ENCODE measurements at regions not wholly inside any gene's neighbourhood (a gene's known extent, or its start where the extent isn't known, plus 50 kb on each side); places are given as distances from the start of the nearest gene placed in this dataset.

DNA sequence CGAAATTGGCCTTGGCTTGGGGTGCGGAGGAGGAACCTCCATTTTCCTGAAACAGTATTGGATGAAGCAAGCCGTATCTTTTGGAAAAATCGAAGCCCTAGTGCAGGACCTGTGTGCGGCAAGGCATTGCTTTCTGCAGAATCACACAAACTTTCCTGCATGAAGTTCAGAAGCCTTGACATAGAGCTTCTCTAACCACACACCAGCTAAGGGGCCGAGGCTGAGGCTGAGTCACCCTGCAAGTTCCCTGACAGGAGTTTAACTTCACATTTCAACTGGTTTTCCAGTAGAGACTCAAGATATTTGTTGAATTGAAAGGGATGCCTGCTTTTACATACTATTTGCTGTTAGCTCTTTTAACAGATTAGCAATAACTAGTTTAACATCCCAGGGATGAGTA lies 67.8 kb downstream of the TCF20 start:
- Histone ChIP-seq H3K4me3 (ENCODE audit: low read length) (no peak overlapping the region), H2AFZ (ENCODE audit: low read length) (no peak overlapping the region)

GRCh38 chr22:42202048-42202447 lies 68.4 kb downstream of the TCF20 start:
- Histone ChIP-seq H3K9me2 (replicated peaks; ENCODE audit: insufficient read depth, low read length) (no peaks in the 10 kb centered on the region), H3F3A (ENCODE audit: insufficient read depth, low read length) (no peaks in the 10 kb centered on the region), H3K4me3 (ENCODE audit: low read length) (no peak overlapping the region), H3K36me3 (replicated peaks; ENCODE audit: insufficient read depth, low read length) (no peaks in the 10 kb centered on the region), H3K9ac (ENCODE audit: low read length) (no peak overlapping the region), H3K27me3 (replicated peaks; ENCODE audit: insufficient read depth, low read length) (no peaks in the 10 kb centered on the region), H3K4me1 (ENCODE audit: low read length) (no peaks in the 10 kb centered on the region), H2AFZ (ENCODE audit: low read length) (no peak overlapping the region), H4K20me1 (ENCODE audit: insufficient read depth, low read length) (0 out of 2 replicates have a peak, but pooled peaks cover 3% of the 10 kb centered on the region), H3K79me2 (ENCODE audit: low read length) (peaks cover 83% of the 10 kb centered on the region), H3K4me2 (ENCODE audit: low read depth, low read length) (no peak overlapping the region), H3K9me3 (replicated peaks; ENCODE audit: insufficient read depth, low read length) (no peaks in the 10 kb centered on the region), H3K27ac (ENCODE audit: low read length) (no peak overlapping the region)
- TF ChIP-seq EZH2phosphoT487 (IDR thresholded peaks at IDR 0.05; ENCODE audit: low read length) (no peak), EZH2 (optimal IDR thresholded peaks at IDR 0.05; ENCODE audit: low read depth, low read length) (no peak)
- TF ChIP-seq, protein P1, sequence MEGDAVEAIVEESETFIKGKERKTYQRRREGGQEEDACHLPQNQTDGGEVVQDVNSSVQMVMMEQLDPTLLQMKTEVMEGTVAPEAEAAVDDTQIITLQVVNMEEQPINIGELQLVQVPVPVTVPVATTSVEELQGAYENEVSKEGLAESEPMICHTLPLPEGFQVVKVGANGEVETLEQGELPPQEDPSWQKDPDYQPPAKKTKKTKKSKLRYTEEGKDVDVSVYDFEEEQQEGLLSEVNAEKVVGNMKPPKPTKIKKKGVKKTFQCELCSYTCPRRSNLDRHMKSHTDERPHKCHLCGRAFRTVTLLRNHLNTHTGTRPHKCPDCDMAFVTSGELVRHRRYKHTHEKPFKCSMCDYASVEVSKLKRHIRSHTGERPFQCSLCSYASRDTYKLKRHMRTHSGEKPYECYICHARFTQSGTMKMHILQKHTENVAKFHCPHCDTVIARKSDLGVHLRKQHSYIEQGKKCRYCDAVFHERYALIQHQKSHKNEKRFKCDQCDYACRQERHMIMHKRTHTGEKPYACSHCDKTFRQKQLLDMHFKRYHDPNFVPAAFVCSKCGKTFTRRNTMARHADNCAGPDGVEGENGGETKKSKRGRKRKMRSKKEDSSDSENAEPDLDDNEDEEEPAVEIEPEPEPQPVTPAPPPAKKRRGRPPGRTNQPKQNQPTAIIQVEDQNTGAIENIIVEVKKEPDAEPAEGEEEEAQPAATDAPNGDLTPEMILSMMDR (IDR thresholded peaks at IDR 0.05; ENCODE audit: low read length) = no peak
- DNase-seq = no peak

More for the DNA sequence above, 67.8 kb downstream of the TCF20 start:
- no peak for TF ChIP-seq EZH2 (optimal IDR thresholded peaks at IDR 0.05; ENCODE audit: low read depth, low read length)
- TF ChIP-seq, protein P1 (IDR thresholded peaks at IDR 0.05; ENCODE audit: low read length) = no peak
- TF ChIP-seq EZH2phosphoT487 (IDR thresholded peaks at IDR 0.05; ENCODE audit: low read length) = no peak
- DNase-seq = no peak
- H3F3A ChIP-seq (ENCODE audit: insufficient read depth, low read length) = no peaks in the 10 kb centered on the region
- H3K27ac ChIP-seq (ENCODE audit: low read length) = no peak overlapping the region
- no peak overlapping the region for H3K9ac ChIP-seq (ENCODE audit: low read length)
- no peaks in the 10 kb centered on the region for H3K36me3 ChIP-seq (replicated peaks; ENCODE audit: insufficient read depth, low read length)
- no peaks in the 10 kb centered on the region for H3K27me3 ChIP-seq (replicated peaks; ENCODE audit: insufficient read depth, low read length)
- H3K9me2 ChIP-seq (replicated peaks; ENCODE audit: insufficient read depth, low read length) = no peaks in the 10 kb centered on the region
- no peaks in the 10 kb centered on the region for H3K9me3 ChIP-seq (replicated peaks; ENCODE audit: insufficient read depth, low read length)
- 0 out of 2 replicates have a peak, but pooled peaks cover 4% of the 10 kb centered on the region for H4K20me1 ChIP-seq (ENCODE audit: insufficient read depth, low read length)
- no peak overlapping the region for H3K4me2 ChIP-seq (ENCODE audit: low read depth, low read length)
- H3K79me2 ChIP-seq (ENCODE audit: low read length) = peaks cover 85% of the 10 kb centered on the region
- no peaks in the 10 kb centered on the region for H3K4me1 ChIP-seq (ENCODE audit: low read length)

DNA sequence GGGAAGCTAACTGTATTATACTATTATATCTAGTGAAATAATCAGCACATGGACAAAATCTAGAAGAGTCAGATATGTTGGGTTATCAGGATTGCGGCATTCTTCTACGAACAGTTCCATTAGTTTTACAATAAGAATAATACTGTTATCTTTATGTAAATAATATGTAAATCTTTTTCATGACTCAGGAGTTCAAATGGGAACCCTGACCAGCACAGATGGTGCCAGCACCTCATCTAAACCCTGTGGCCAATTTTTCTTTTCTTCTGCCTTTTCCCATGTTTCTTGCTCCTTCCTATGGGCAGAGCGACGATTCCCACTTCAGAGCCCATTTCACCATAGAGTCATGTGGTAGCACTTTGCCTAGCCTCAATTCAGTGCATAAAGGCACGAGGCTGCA lies 68.4 kb upstream of the CYP2D6 start:
- no peaks in the 10 kb centered on the region for H3K27me3 ChIP-seq (replicated peaks; ENCODE audit: insufficient read depth, low read length)
- no peaks in the 10 kb centered on the region for H3K9me3 ChIP-seq (replicated peaks; ENCODE audit: insufficient read depth, low read length)
- H3K4me3 ChIP-seq (ENCODE audit: low read length) = no peak overlapping the region
- no peaks in the 10 kb centered on the region for H3F3A ChIP-seq (ENCODE audit: insufficient read depth, low read length)
- no peak for DNase-seq
- no peaks in the 10 kb centered on the region for H3K36me3 ChIP-seq (replicated peaks; ENCODE audit: insufficient read depth, low read length)
- no peak overlapping the region for H2AFZ ChIP-seq (ENCODE audit: low read length)
- no peaks in the 10 kb centered on the region for H3K4me1 ChIP-seq (ENCODE audit: low read length)
- no peaks in the 10 kb centered on the region for H3K9me2 ChIP-seq (replicated peaks; ENCODE audit: insufficient read depth, low read length)
- 0 out of 2 replicates have a peak, but pooled peaks cover 8% of the 10 kb centered on the region for H4K20me1 ChIP-seq (ENCODE audit: insufficient read depth, low read length)
- TF ChIP-seq, protein P1 (IDR thresholded peaks at IDR 0.05; ENCODE audit: low read length) = no peak
- TF ChIP-seq EZH2phosphoT487 (IDR thresholded peaks at IDR 0.05; ENCODE audit: low read length) = no peak
- H3K9ac ChIP-seq (ENCODE audit: low read length) = no peak overlapping the region
- H3K27ac ChIP-seq (ENCODE audit: low read length) = no peak overlapping the region
- H3K4me2 ChIP-seq (ENCODE audit: low read depth, low read length) = no peak overlapping the region
- peaks cover 82% of the 10 kb centered on the region for H3K79me2 ChIP-seq (ENCODE audit: low read length)

Data from MM.1S (cell line).